ENCODE measurements at regions not wholly inside any gene's neighbourhood (a gene's known extent, or its start where the extent isn't known, plus 50 kb on each side); places are given as distances from the start of the nearest gene placed in this dataset.

- in situ Hi-C loops (cut with MboI; ENCODE audit: low sequenced_read_pairs, unreplicated experiment), result no loop called here
- TF ChIP-seq, protein P1, sequence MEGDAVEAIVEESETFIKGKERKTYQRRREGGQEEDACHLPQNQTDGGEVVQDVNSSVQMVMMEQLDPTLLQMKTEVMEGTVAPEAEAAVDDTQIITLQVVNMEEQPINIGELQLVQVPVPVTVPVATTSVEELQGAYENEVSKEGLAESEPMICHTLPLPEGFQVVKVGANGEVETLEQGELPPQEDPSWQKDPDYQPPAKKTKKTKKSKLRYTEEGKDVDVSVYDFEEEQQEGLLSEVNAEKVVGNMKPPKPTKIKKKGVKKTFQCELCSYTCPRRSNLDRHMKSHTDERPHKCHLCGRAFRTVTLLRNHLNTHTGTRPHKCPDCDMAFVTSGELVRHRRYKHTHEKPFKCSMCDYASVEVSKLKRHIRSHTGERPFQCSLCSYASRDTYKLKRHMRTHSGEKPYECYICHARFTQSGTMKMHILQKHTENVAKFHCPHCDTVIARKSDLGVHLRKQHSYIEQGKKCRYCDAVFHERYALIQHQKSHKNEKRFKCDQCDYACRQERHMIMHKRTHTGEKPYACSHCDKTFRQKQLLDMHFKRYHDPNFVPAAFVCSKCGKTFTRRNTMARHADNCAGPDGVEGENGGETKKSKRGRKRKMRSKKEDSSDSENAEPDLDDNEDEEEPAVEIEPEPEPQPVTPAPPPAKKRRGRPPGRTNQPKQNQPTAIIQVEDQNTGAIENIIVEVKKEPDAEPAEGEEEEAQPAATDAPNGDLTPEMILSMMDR (IDR thresholded peaks at IDR 0.05; ENCODE audit: borderline replicate concordance, control extremely low read depth, extremely low read depth, insufficient read depth, missing control alignments), result no peak
- DNase-seq (ENCODE audit: low spot score), result no peak
Measured at GRCh38 chr3:16739541-16740105, 134.4 kb upstream of the DAZL start.

- in situ Hi-C loops (cut with MboI; ENCODE audit: low sequenced_read_pairs, unreplicated experiment), result no loop called here
- TF ChIP-seq, protein P1 (IDR thresholded peaks at IDR 0.05; ENCODE audit: borderline replicate concordance, control extremely low read depth, extremely low read depth, insufficient read depth, missing control alignments), result no peak
- no peak for DNase-seq (ENCODE audit: low spot score)
Measured at GRCh38 chr3:16740515-16740914, 135.3 kb upstream of the DAZL start.

DNA sequence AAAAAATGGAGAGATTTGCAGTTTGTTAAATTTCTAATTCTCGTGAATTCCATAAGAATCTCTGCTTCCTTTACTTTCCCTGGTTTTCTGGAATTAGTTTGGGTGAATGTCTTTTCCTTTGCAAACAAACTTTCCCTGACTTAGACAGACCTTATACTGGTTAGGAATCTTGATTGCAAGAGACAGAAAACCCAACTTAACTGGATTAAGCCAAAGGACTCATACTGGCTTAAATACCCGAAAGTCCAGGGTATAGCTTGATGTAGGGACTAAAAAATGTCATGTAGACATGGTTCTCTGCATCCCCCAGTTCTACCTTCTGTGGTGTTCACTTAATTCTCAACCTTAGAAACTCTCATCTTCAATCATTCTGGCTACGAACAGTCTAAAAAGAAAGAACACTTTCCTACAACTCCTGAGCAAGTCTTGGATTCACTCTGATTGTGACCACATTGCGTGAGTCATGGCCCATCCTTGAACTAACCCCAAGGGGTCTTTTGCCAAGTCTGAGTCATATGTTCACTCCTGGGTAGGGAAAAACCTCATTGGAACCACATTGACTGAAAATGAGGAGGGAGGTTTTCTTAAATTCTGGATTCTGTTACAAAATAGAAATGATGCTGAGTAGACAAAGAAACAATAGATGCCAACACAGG is 136.0 kb upstream of the DAZL start:
- DNase-seq (ENCODE audit: low spot score), result no peak
- TF ChIP-seq, protein P1 (IDR thresholded peaks at IDR 0.05; ENCODE audit: borderline replicate concordance, control extremely low read depth, extremely low read depth, insufficient read depth, missing control alignments), result no peak
- in situ Hi-C loops (cut with MboI; ENCODE audit: low sequenced_read_pairs, unreplicated experiment), result no loop called here

DNA sequence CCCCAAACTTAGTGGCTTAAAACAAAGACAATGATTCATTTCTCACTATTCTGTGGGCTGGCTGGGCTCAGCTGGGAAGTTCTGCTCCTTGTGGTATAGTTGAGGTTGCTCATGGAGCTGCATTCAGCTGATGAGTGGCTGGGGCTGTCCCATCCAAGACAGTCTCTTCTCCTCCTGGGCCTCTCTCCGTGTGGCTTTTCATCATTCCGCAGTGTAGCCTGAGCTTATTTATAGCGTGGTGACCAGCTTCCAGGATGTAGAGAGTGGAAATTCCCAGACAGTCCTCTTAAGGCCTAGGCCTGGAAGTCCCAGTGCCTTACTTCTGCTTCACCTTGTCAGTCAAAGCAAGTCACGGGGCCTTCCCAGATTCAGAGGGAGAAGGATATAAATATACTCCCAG is 136.7 kb upstream of the DAZL start:
- TF ChIP-seq, protein P1 (IDR thresholded peaks at IDR 0.05; ENCODE audit: borderline replicate concordance, control extremely low read depth, extremely low read depth, insufficient read depth, missing control alignments), result no peak
- no peak for DNase-seq (ENCODE audit: low spot score)
- in situ Hi-C loops (cut with MboI; ENCODE audit: low sequenced_read_pairs, unreplicated experiment), result no loop called here

DNA sequence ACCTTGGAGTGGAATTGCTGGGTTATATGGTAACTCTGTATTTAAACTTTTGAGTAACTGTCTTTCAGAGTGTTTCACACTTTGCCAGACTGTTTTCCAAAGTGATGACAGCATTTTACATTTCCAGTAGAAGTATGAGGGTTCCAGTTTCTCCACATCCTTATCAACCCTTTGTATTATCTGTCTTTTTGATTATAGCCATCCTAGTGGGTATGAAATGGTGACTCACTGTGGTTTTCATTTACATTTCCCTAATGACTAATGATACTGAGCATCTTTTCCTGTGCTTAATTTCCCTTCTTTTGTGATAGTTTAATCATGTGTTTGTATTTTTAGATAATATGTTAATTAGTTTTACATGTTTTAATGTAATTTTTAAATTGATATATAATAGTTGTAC is 138.1 kb upstream of the DAZL start:
- in situ Hi-C loops (cut with MboI; ENCODE audit: low sequenced_read_pairs, unreplicated experiment), result no loop called here
- no peak for DNase-seq (ENCODE audit: low spot score)
- TF ChIP-seq, protein P1 (IDR thresholded peaks at IDR 0.05; ENCODE audit: borderline replicate concordance, control extremely low read depth, extremely low read depth, insufficient read depth, missing control alignments), result no peak

- TF ChIP-seq, protein P1 (IDR thresholded peaks at IDR 0.05; ENCODE audit: borderline replicate concordance, control extremely low read depth, extremely low read depth, insufficient read depth, missing control alignments), result no peak
- in situ Hi-C loops (cut with MboI; ENCODE audit: low sequenced_read_pairs, unreplicated experiment), result no loop called here
Measured at GRCh38 chr3:16759227-16759903, 125.4 kb upstream of the PLCL2 start.

More at GRCh38 chr3:16759227-16759903, 125.4 kb upstream of the PLCL2 start:
- no peak for DNase-seq (ENCODE audit: low spot score)

All from GM13976 (cell line).